Panc1 (cell line): ENCODE measurements at regions not wholly inside any gene's neighbourhood (a gene's known extent, or its start where the extent isn't known, plus 50 kb on each side); places are given as distances from the start of the nearest gene placed in this dataset.

Experiments
- POLR2AphosphoS5 ChIP-seq: IDR thresholded peaks from 2 replicates; pipeline ENCODE4 v1.6.1; 2012; ENCODE audit warnings: mild to moderate bottlenecking, low read depth, low read length, moderate library complexity
- REST ChIP-seq, 2 experiments: IDR thresholded peaks; 2 replicates each; pipeline ENCODE4 v1.6.1; 2011 to 2012; ENCODE audit warnings: low read depth in 2 of 2, control low read depth in 1 of 2, low read length in 1 of 2, mild to moderate bottlenecking in 1 of 2, moderate library complexity in 1 of 2; ENCODE audit not compliant: insufficient read depth in 1 of 2
- SIN3A ChIP-seq: IDR thresholded peaks from 2 replicates; pipeline ENCODE4 v1.6.1; 2012; ENCODE audit warnings: low read depth, mild to moderate bottlenecking, low read length, moderate library complexity, borderline replicate concordance; ENCODE audit not compliant: insufficient read depth
- TCF7L2 ChIP-seq: IDR thresholded peaks from 2 replicates; pipeline ENCODE4 v1.6.1; 2011; ENCODE audit warnings: mild to moderate bottlenecking, low read depth, low read length, inconsistent platforms
- TF ChIP-seq, protein P1 (sequence below): fragments of 450-650 bp; IDR thresholded peaks from 2 replicates; pipeline ENCODE4 v1.5.1; 2017; ENCODE audit warnings: mild to moderate bottlenecking

- TF ChIP-seq TCF7L2: no peak
- no peak for TF ChIP-seq POLR2AphosphoS5
- TF ChIP-seq, protein P1, sequence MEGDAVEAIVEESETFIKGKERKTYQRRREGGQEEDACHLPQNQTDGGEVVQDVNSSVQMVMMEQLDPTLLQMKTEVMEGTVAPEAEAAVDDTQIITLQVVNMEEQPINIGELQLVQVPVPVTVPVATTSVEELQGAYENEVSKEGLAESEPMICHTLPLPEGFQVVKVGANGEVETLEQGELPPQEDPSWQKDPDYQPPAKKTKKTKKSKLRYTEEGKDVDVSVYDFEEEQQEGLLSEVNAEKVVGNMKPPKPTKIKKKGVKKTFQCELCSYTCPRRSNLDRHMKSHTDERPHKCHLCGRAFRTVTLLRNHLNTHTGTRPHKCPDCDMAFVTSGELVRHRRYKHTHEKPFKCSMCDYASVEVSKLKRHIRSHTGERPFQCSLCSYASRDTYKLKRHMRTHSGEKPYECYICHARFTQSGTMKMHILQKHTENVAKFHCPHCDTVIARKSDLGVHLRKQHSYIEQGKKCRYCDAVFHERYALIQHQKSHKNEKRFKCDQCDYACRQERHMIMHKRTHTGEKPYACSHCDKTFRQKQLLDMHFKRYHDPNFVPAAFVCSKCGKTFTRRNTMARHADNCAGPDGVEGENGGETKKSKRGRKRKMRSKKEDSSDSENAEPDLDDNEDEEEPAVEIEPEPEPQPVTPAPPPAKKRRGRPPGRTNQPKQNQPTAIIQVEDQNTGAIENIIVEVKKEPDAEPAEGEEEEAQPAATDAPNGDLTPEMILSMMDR: no peak
- TF ChIP-seq REST (IDR thresholded peaks at IDR 0.05; ENCODE audit: insufficient read depth in 1 of 2, low read depth in 2 of 2, low read length in 1 of 2): no peak
- no peak for TF ChIP-seq SIN3A
These were observed 218.1 kb upstream of the SATB1 start for GRCh38 chr3:18643281-18643680.
